Astrocyte (in vitro differentiated cells and primary cell): ENCODE measurements at regions not wholly inside any gene's neighbourhood (a gene's known extent, or its start where the extent isn't known, plus 50 kb on each side); places are given as distances from the start of the nearest gene placed in this dataset.
"Not testable (repeated sequence)": the region's sequence is repeated elsewhere in the genome, so short reads cannot be mapped to it uniquely, and the experiment has no call there.

Experiments
- EZH2 ChIP-seq: IDR thresholded peaks from 2 replicates; pipeline ENCODE4 v1.6.1; 2012; ENCODE audit warnings: mild to moderate bottlenecking, low read length, inconsistent platforms; ENCODE audit not compliant: insufficient read depth
- TF ChIP-seq, protein P1 (sequence below): IDR thresholded peaks from 2 replicates; pipeline ENCODE4 v1.5.1; 2011; ENCODE audit warnings: low read depth, mild to moderate bottlenecking, inconsistent platforms, low read length, moderate library complexity; ENCODE audit not compliant: insufficient read depth

DNA sequence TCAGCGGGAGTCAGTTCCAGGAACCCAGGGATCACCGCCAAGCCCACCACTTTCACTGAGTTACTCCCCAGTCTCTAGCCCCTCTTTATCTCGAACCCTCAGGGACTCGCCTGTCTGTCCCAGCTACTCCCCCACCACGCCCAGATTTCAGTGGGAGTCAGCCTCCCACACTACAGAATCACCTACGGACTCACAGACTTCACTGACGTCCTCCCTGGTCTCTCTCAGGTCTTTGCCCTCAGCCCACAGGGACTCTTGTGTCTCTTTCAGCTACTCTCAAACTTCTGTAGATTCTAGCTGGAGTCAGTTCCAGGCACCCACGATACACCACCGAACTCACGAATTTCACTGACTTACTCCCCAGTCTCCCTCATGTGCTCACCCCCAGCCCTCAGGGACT is 529.2 kb downstream of the CWH43 start:
- TF ChIP-seq, protein P1, sequence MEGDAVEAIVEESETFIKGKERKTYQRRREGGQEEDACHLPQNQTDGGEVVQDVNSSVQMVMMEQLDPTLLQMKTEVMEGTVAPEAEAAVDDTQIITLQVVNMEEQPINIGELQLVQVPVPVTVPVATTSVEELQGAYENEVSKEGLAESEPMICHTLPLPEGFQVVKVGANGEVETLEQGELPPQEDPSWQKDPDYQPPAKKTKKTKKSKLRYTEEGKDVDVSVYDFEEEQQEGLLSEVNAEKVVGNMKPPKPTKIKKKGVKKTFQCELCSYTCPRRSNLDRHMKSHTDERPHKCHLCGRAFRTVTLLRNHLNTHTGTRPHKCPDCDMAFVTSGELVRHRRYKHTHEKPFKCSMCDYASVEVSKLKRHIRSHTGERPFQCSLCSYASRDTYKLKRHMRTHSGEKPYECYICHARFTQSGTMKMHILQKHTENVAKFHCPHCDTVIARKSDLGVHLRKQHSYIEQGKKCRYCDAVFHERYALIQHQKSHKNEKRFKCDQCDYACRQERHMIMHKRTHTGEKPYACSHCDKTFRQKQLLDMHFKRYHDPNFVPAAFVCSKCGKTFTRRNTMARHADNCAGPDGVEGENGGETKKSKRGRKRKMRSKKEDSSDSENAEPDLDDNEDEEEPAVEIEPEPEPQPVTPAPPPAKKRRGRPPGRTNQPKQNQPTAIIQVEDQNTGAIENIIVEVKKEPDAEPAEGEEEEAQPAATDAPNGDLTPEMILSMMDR: not testable (repeated sequence)
- not testable (repeated sequence) for TF ChIP-seq EZH2
